Left colon (tissue), 2 donors: ENCODE measurements at regions not wholly inside any gene's neighbourhood (a gene's known extent, or its start where the extent isn't known, plus 50 kb on each side); places are given as distances from the start of the nearest gene placed in this dataset.

Experiments
- ATAC-seq: fragments of 200-7000 bp; cut with Tn5 transposase; one replicate; pipeline ENCODE4 v1.9.1; 2020; ENCODE audit warnings: mild to moderate bottlenecking, moderate library complexity
- DNase-seq, 2 donors: peaks; one replicate each; pipeline ENCODE4 v3.0.0-alpha.2; 2020
- intact Hi-C, 2 donors: fragments of 100-400 bp; cut with DNase I in 1 of 2; cut with micrococcal nuclease in 1 of 2; formaldehyde crosslinking; loops; one replicate each; pipeline versions ENCODE4 v1.11.2 to v1.14.0; 2022; cut with DNase I, micrococcal nuclease
- donor health status: DM: no; HTN: no; CAD: no.
- donor health status: DM: yes; HTN: yes; CAD: no.

DNA sequence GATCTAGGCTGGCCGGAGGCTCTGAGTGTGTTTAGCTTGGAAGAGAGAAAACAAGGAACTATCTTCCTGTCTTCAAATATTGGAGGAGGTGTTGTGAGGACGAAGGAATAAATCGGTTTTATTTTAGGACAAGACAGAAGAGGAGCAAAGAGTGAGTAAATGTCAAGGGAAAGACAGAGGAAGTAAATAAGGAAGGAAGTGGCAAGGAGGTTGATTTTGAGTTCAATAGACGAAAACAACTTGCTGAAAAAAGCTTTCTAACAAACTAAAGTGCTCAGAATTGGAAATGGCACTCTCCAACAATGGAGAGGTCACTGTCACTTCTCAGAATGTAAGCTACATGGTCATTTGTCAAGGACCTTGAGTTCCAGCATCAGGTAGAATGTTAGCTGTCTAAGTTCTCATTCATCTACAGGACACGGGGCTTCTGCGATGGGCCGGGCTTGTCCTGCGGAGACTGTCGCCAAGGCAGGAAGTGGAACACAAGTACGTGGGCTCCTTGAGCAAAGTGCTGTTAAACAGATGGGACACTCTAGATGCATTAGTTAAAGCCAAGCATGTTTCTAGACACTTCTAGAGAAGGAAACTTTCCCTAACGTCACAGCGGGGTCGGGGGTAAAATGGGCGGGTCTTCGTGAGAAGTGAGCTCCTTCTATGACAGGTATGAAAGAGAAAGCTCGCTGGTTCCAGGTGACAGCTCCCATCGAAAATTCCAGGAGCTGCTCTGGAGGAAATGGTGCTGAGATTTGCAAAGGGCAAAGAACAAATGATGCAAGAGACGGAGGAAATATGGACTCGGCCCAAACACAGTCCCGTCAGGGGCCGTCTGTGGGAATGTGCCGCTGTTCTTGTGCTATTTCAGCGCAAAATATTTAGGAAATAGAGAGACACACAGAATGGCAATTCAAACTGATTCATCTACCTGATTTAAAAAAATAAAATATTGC lies 103.9 kb upstream of the UBL3 start:
- ATAC-seq (peak; percentile 76), DNase-seq (no peak)
- intact Hi-C loops = no loop called here

GRCh38 chr13:29953542-29953941 lies 103.1 kb upstream of the UBL3 start:
- intact Hi-C loops = no loop called here
- DNase-seq = no peak
- no peak for ATAC-seq

DNA sequence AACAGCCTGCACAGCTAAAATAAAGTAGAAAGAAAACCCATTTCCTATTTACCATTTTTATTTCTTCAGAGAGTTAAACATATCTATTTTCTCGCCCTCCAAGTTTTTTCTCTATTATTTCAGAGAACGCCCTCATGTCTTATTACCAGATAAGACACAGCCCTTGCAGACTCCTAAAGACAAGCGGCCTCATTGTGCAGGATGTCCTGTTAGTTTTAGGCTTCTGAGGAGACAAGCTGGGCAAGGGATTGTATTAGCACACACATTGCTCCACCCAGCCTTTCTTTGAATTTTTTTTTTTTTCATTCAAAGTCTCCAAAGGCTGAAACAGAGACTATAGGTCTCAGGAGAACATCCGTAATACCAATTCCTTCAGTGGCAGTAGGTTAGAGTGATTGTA lies 101.8 kb upstream of the UBL3 start:
- DNase-seq (no peak), ATAC-seq (no peak)
- intact Hi-C loops = no loop called here

DNA sequence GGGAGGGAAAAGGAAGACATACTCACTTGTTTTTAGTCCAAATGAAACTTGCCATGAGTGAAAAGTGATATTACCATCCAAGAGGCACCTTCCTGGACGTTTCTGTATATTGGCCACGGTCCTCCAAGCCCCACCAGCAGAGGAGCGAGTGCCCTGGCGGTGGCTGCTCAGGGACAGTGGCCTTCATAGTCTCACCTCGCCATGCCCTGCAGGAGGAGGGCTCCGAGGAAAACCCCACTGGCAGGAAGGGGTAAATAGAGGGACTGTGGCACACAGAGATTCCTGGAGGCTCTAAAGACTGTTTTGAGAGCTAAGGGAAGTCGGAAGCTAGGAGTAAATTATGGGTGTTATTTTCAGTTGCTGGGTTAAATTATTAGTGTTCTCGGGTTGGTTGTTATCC lies 98.4 kb upstream of the UBL3 start:
- ATAC-seq (no peak), DNase-seq (no peak)
- intact Hi-C loops = no loop called here

DNA sequence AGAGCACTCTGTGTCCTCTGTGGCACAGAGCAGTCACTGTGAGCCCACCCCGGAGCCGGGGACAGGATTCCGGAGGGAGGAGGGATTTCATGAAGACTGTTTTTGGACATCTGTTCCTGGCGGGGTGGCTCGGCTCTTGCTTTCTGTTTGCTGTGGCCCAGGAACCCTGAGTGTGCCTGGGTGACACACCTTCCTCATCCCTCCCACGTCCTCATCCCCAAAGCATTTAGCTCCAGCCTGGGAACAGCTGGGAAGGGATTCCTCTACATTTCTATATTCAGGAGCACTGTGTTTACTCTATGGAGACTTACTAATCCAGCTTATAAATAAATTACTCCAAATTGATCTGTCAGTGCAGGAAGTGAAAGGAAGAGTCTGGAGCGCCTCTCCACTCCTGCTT lies 97.8 kb upstream of the UBL3 start:
- no peak for ATAC-seq
- intact Hi-C loops = no loop called here
- DNase-seq = no peak

- DNase-seq = no peak
- ATAC-seq = no peak
- intact Hi-C loops = no loop called here
Measured at GRCh38 chr13:29947839-29948238, 97.4 kb upstream of the UBL3 start.

DNA sequence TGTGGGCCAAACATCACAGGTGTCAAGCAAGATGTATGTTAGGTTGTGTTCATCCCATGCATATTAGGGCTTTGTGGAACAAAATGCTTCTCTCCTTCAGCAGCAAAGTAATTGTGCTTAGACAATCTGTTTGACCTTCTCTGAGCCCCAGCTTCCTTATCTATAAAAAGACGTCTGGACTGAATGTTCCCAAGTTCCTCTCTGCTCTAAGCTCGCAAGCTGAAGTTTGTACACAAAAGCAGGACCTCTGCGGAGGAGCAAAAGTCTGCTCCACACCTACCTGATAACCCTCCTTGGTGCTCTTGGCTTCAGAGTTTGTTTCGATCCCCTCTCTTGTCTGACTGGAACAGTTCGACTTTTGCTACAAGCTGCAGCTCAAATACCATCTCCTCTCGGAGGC lies 95.7 kb upstream of the UBL3 start:
- no peak for DNase-seq
- ATAC-seq = no peak
- intact Hi-C loops = no loop called here

DNA sequence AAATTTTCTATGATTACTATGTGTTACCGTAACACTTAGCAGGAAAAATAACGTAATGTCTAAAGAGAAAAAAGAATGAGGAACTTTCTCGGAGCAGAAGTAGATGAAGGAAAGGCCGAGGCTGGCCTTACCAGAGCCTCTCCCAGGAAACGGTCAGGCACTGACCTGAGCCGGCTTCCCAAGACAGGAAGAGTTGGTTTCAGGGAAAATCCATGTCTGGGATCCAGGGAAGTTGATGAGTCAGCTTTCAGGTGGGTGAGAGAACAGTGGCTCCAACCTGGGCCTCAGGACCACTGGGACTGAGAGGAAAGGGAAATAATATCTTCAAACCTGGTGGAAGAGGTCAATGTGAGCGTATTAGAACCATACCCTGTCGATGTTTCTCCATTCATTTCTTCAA lies 93.3 kb upstream of the UBL3 start:
- no peak for DNase-seq
- intact Hi-C loops = no loop called here
- ATAC-seq = no peak

GRCh38 chr13:29943273-29943672 lies 92.9 kb upstream of the UBL3 start:
- no peak for DNase-seq
- ATAC-seq = no peak
- intact Hi-C loops = no loop called here

- DNase-seq (no peak), ATAC-seq (no peak)
- intact Hi-C loops = no loop called here
Measured at GRCh38 chr13:29940715-29941114, 90.3 kb upstream of the UBL3 start.

DNA sequence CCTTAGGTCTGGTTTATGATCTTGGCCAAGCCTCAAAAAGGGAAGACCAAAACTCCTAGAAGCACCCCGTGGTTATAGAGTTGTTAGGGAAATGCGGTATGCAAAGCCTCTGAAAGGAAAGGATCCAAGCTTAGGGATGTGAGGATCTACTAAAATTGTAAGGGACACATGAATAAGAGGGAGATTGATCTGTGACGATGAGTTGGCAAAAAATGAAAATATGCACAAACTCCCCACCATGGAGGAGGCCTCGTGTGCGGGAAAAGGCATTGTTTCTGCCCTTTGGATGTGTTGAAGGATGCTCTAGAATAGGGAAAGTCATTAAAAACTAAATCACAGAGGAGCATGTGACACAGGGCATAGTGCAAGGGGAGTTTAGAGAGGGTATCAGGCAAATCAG lies 88.7 kb upstream of the UBL3 start:
- no peak for ATAC-seq
- DNase-seq = no peak
- intact Hi-C loops = no loop called here

DNA sequence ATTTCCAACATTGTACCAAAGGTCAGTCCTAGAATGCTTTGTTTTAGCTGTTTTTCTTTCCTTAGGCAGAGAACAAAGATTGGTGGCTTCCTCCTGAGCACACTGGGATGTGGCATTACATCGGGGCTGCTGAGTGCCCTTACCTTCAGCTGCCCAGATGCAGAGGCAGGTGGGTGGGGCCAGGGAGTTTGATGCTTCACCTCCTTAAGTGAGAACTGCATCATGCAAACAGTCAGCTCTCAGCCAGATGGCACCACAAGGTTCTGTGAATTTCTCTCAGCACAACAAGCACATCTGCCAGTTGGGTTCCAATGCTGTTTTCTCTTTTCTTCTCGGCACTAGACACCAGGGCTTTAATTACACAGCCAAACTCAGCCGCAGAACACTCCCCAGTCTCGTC lies 87.4 kb upstream of the UBL3 start:
- ATAC-seq (no peak), DNase-seq (no peak)
- intact Hi-C loops = no loop called here

DNA sequence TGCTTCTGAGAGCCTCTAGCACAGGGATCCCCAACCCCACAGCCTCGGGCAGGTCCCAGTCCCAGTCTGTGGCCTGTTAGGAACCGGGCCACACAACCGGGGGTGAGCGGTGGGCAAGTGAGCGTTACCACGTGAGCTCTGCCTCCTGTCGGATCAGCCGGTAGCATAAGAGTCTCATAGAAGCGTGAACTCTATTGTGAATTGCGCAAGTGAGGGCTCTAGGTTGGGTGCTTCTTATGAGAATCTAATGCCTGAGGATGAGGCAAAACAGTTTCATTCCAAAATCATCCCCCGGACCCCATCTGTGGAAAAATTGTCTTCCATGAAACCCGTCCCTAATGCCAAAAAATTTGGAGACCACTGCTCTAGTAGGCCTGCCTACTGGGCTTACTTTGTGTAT lies 87.0 kb upstream of the UBL3 start:
- intact Hi-C loops = no loop called here
- ATAC-seq (no peak), DNase-seq (no peak)

- intact Hi-C loops = no loop called here
- ATAC-seq = no peak
- no peak for DNase-seq
Measured at GRCh38 chr13:29936956-29937355, 86.5 kb upstream of the UBL3 start.

GRCh38 chr13:29936051-29936813 lies 85.8 kb upstream of the UBL3 start:
- ATAC-seq = peak; percentile 66
- no peak for DNase-seq
- intact Hi-C loops = no loop called here

DNA sequence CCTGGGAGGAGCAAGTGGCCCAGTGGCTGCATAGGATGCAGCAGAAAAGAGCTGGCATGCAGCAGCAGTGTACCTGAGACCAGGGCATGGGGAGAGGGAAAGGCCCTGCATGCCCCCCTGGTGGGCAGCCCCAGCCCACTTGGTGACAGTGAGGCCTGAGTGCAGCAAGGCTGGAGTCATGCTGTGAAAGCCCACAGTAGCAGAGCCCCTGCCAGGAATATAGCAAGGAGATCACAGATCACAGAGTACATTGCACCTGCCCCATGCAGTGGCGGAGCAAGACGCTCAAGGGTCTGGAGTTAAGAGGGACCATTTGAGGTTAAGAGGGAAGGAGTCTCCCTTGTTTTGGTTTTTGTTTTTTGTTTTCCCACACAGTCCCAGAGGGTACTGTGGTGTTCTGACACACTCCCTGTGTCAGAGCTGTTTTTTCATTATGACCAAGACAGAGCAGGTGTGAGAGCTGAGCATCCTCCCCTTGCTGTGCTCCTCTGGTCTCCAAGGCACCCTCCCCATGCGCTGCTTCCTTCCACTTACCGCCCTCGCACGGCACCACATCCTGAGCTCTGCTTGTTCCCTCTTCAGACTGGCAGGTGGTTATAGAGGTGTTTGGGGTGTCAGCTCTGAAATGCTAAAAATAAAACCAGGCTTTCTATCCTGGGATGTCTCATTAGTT lies 85.0 kb upstream of the UBL3 start:
- intact Hi-C loops = no loop called here
- DNase-seq = peak in 1 of 2 donors; percentile 37
- peak; percentile 38 for ATAC-seq

- ATAC-seq (peak; percentile 62), DNase-seq (no peak)
Measured at GRCh38 chr13:29934531-29935308, 84.3 kb upstream of the UBL3 start.

DNA sequence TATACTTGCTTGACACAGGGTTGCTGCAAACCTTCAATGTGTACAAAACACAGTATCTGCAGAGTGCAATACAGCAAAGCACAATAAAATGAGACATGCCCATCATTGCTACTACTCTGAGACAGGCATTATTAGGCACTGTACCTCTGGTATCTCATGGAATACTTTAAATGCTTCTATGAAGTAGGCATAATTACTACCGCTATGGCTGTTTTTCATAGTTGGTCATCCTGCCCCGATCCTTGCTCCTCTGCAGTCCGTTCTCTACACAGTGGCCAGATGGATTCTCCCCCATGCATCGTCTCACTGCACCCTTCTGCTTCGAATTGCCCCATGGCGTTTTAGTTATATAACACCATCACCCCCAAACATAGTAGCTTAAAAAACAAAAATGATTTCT lies 83.0 kb upstream of the UBL3 start:
- intact Hi-C loops = no loop called here
- ATAC-seq (no peak), DNase-seq (no peak)

More at GRCh38 chr13:29934531-29935308, 84.3 kb upstream of the UBL3 start:
- intact Hi-C loops = no loop called here

- DNase-seq = no peak
- ATAC-seq = no peak
- intact Hi-C loops = no loop called here
Measured at GRCh38 chr13:29931696-29932095, 81.3 kb upstream of the UBL3 start.
